ENCODE measurements at regions not wholly inside any gene's neighbourhood (a gene's known extent, or its start where the extent isn't known, plus 50 kb on each side); places are given as distances from the start of the nearest gene placed in this dataset.

GRCh38 chr16:55175389-55175788, 148.6 kb upstream of the IRX6 start:
- DNase-seq: no peak

- DNase-seq: no peak
Observed at GRCh38 chr16:55176901-55177300, 147.1 kb upstream of the IRX6 start.

- DNase-seq: no peak
Observed at GRCh38 chr16:55179411-55179810, 144.6 kb upstream of the IRX6 start.

GRCh38 chr16:55179852-55180585, 144.0 kb upstream of the IRX6 start:
- no peak for DNase-seq

- no peak for DNase-seq
Observed at GRCh38 chr16:55184052-55184451, 140.0 kb upstream of the IRX6 start.

- no peak for DNase-seq
Observed at GRCh38 chr16:55184619-55185018, 139.4 kb upstream of the IRX6 start.

GRCh38 chr16:55189224-55189623, 134.8 kb upstream of the IRX6 start:
- DNase-seq: no peak

GRCh38 chr16:55189682-55190636, 134.0 kb upstream of the IRX6 start:
- DNase-seq: no peak

- DNase-seq: no peak
Observed at GRCh38 chr16:55192734-55193133, 131.3 kb upstream of the IRX6 start.

GRCh38 chr16:55203570-55203969, 120.4 kb upstream of the IRX6 start:
- DNase-seq: no peak

- DNase-seq: no peak
Observed at GRCh38 chr16:55204069-55204468, 119.9 kb upstream of the IRX6 start.

- no peak for DNase-seq
Observed at GRCh38 chr16:55204923-55205322, 119.1 kb upstream of the IRX6 start.

GRCh38 chr16:55207693-55208428, 116.1 kb upstream of the IRX6 start:
- DNase-seq: no peak

GRCh38 chr16:55209626-55210025, 114.4 kb upstream of the IRX6 start:
- no peak for DNase-seq

GRCh38 chr16:55212791-55213190, 111.2 kb upstream of the IRX6 start:
- no peak for DNase-seq

- no peak for DNase-seq
Observed at GRCh38 chr16:55214412-55214811, 109.6 kb upstream of the IRX6 start.

GRCh38 chr16:55214974-55215494, 109.0 kb upstream of the IRX6 start:
- DNase-seq: no peak

- DNase-seq: no peak
Observed at GRCh38 chr16:55217392-55217791, 106.6 kb upstream of the IRX6 start.

- DNase-seq: no peak
Observed at GRCh38 chr16:55221836-55222235, 102.2 kb upstream of the IRX6 start.

GRCh38 chr16:55222486-55222885, 101.5 kb upstream of the IRX6 start:
- no peak for DNase-seq

- DNase-seq: no peak
Observed at GRCh38 chr16:55225972-55226542, 97.9 kb upstream of the IRX6 start.

- DNase-seq: no peak
Observed at GRCh38 chr16:55232822-55233221, 91.2 kb upstream of the IRX6 start.

Data from occipital lobe (tissue), 1 donor.